ENCODE measurements at regions not wholly inside any gene's neighbourhood (a gene's known extent, or its start where the extent isn't known, plus 50 kb on each side); places are given as distances from the start of the nearest gene placed in this dataset.

DNA sequence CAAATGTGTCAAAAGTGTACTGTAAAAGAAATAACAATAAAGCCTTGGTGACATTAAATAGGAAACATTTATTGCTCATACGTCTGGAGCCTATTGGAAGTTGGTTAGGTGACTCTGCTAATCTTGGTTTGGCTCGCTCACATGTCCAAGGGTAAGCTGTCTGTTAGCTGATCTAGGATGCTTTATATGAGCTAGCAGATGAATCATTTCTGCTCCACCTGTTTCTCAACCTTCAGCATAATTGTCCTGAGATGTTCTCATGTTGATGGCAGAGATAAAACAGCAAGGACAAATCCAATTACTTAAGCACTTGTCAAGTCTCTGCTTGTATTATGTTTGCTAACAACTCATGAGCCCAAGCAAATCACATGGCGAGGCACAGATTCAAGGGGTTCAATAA is 56.0 kb upstream of the CD53 start:
- no peaks in the 10 kb centered on the region for H3K4me1 ChIP-seq (ENCODE audit: control insufficient read depth in 2 of 2, insufficient read depth in 2 of 2, low read length in 2 of 2)
- H3K27ac ChIP-seq (ENCODE audit: low read depth in 1 of 2, low read length in 1 of 2) = no peak overlapping the region
- no peak for DNase-seq (ENCODE audit: low read depth in 6 of 9, low spot score in 9 of 9)
- H3K36me3 ChIP-seq (ENCODE audit: control insufficient read depth in 2 of 2, insufficient read depth in 2 of 2, low read length in 1 of 2) = no peaks in the 10 kb centered on the region
- no peaks in the 10 kb centered on the region for H3K27me3 ChIP-seq (ENCODE audit: control insufficient read depth in 2 of 2, insufficient read depth in 1 of 2, low read length in 1 of 2)
- no peak overlapping the region for H3K4me3 ChIP-seq (ENCODE audit: low read length in 2 of 2)
- H3K9me3 ChIP-seq (ENCODE audit: control insufficient read depth in 2 of 2, insufficient read depth in 1 of 2, low read length in 1 of 2) = no peaks in the 10 kb centered on the region
- WGBS = 97% methylated on average over 3 of the region's 3 CpGs

DNA sequence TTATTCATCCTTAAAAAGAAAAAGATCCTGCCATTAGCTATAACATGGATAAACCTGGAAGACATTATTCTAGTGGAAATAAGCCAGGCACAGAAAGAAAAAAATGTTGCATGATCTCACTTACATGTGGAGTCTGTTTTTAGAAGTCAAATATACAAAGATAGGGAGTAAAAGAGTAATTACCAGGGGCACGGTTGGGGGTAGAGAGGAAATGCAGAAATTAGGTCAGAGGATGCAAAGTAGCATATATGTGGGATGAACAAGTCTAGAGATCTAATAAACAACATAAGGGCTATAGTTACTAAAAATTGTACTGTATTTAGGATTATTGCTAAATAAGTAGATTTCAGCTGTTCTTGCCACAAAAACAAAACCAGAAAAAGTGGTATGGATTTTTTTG is 61.4 kb upstream of the CD53 start:
- peak in 3 of 9 donors; percentile 9 to 55 (median 18) for DNase-seq (ENCODE audit: low read depth in 6 of 9, low spot score in 9 of 9)
- no peaks in the 10 kb centered on the region for H3K4me1 ChIP-seq (ENCODE audit: control insufficient read depth in 2 of 2, insufficient read depth in 2 of 2, low read length in 2 of 2)
- WGBS = 20% methylated on average over 1 of the region's 1 CpG

DNA sequence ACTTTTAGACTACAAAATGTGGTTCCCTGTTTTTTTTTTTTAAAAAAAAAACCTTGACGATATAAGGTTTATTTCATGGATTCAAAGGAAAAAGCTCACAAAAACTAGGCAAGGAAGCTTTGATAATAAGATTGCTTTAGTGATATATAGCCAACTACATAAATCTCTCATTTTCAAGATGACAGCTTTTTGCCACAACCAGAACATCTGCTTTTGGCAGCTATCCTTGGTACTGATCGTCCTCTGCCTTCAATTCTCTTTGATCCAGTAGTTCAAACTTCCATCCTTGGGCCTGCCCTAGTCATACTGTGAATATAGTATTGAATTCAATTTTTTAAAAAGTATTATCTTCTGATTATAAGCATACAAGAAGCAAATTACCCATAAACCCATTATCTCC is 72.9 kb upstream of the CD53 start:
- Histone ChIP-seq H3K27me3 (ENCODE audit: control insufficient read depth in 2 of 2, insufficient read depth in 1 of 2, low read length in 1 of 2) (no peaks in the 10 kb centered on the region), H3K36me3 (ENCODE audit: control insufficient read depth in 2 of 2, insufficient read depth in 2 of 2, low read length in 1 of 2) (no peaks in the 10 kb centered on the region), H3K4me3 (ENCODE audit: low read length in 2 of 2) (no peak overlapping the region), H3K4me1 (ENCODE audit: control insufficient read depth in 2 of 2, insufficient read depth in 2 of 2, low read length in 2 of 2) (peaks cover 0 to 6% of the 10 kb centered on the region in 2 donors), H3K9me3 (ENCODE audit: control insufficient read depth in 2 of 2, insufficient read depth in 1 of 2, low read length in 1 of 2) (no peaks in the 10 kb centered on the region), H3K27ac (ENCODE audit: low read depth in 1 of 2, low read length in 1 of 2) (no peak overlapping the region)
- DNase-seq (ENCODE audit: low read depth in 6 of 9, low spot score in 9 of 9) = peak in 2 of 9 donors; percentile 22 to 57
- WGBS = 6% methylated on average over 2 of the region's 2 CpGs

More for the DNA sequence above, 61.4 kb upstream of the CD53 start:
- Histone ChIP-seq H3K36me3 (ENCODE audit: control insufficient read depth in 2 of 2, insufficient read depth in 2 of 2, low read length in 1 of 2) (no peaks in the 10 kb centered on the region), H3K27me3 (ENCODE audit: control insufficient read depth in 2 of 2, insufficient read depth in 1 of 2, low read length in 1 of 2) (no peaks in the 10 kb centered on the region), H3K4me3 (ENCODE audit: low read length in 2 of 2) (no peak overlapping the region), H3K27ac (ENCODE audit: low read depth in 1 of 2, low read length in 1 of 2) (no peak overlapping the region), H3K9me3 (ENCODE audit: control insufficient read depth in 2 of 2, insufficient read depth in 1 of 2, low read length in 1 of 2) (no peaks in the 10 kb centered on the region)

DNA sequence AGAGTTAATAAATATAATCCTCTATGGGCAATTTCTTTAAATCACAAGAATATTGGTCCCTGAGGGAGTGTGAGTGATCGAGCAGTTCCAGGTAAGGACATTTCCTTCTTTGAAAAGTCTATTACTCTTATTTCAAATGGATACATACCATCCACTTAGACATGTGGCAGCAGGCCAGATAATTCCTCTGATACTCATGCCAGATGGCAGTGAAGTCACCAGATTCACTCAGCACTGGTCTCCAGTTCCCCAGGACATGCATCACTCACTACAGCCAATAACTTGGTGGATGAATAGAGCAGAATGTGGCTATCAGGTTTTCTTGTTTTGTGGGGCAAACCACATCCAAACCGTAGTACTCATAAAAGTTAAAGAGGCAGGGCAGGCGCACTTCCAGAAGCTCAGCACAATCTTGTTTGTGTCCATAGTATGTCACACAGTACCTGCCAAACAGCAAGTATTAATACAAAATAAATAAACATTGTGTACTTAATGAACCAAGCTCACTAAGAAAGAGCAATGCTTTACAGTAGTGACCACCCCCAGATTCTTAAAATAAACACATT is 74.2 kb upstream of the CD53 start:
- H3K9me3 ChIP-seq (ENCODE audit: control insufficient read depth in 2 of 2, insufficient read depth in 1 of 2, low read length in 1 of 2) = no peaks in the 10 kb centered on the region
- 67% methylated on average over 3 of the region's 3 CpGs for WGBS
- no peaks in the 10 kb centered on the region for H3K27me3 ChIP-seq (ENCODE audit: control insufficient read depth in 2 of 2, insufficient read depth in 1 of 2, low read length in 1 of 2)
- DNase-seq (ENCODE audit: low read depth in 6 of 9, low spot score in 9 of 9) = no peak
- H3K4me1 ChIP-seq (ENCODE audit: control insufficient read depth in 2 of 2, insufficient read depth in 2 of 2, low read length in 2 of 2) = peaks cover 0 to 6% of the 10 kb centered on the region in 2 donors
- H3K36me3 ChIP-seq (ENCODE audit: control insufficient read depth in 2 of 2, insufficient read depth in 2 of 2, low read length in 1 of 2) = no peaks in the 10 kb centered on the region
- H3K27ac ChIP-seq (ENCODE audit: low read depth in 1 of 2, low read length in 1 of 2) = no peak overlapping the region
- no peak overlapping the region for H3K4me3 ChIP-seq (ENCODE audit: low read length in 2 of 2)

DNA sequence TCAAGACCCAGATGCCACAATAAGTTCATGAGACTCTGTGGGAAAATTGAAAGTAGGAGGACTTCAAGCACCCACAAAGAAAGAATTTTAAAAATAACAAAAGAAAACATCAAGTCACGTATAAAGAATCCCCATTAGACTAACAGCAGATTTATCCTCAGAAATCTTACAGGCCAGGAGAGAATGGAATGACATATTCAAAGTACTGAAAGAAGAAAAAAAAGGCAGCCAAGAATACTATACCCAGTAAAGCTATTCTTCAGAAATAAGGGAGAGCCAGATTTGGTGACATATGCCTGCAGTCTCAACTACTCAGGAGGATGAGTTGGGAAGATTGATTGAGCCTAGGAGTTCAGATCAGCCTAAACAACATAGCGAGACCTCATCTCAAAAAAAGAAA is 84.3 kb upstream of the CD53 start:
- no peak for DNase-seq (ENCODE audit: low read depth in 6 of 9, low spot score in 9 of 9)
- Histone ChIP-seq H3K36me3 (ENCODE audit: control insufficient read depth in 2 of 2, insufficient read depth in 2 of 2, low read length in 1 of 2) (peaks cover 0 to 4% of the 10 kb centered on the region in 2 donors), H3K27ac (ENCODE audit: low read depth in 1 of 2, low read length in 1 of 2) (peak overlapping the region; percentile 91 to 98), H3K27me3 (ENCODE audit: control insufficient read depth in 2 of 2, insufficient read depth in 1 of 2, low read length in 1 of 2) (no peaks in the 10 kb centered on the region), H3K9me3 (ENCODE audit: control insufficient read depth in 2 of 2, insufficient read depth in 1 of 2, low read length in 1 of 2) (peaks cover 2 to 8% of the 10 kb centered on the region in 2 donors), H3K4me3 (ENCODE audit: low read length in 2 of 2) (no peak overlapping the region), H3K4me1 (ENCODE audit: control insufficient read depth in 2 of 2, insufficient read depth in 2 of 2, low read length in 2 of 2) (peaks cover 28 to 32% of the 10 kb centered on the region in 2 donors)
- 98% methylated on average over 2 of the region's 2 CpGs for WGBS

DNA sequence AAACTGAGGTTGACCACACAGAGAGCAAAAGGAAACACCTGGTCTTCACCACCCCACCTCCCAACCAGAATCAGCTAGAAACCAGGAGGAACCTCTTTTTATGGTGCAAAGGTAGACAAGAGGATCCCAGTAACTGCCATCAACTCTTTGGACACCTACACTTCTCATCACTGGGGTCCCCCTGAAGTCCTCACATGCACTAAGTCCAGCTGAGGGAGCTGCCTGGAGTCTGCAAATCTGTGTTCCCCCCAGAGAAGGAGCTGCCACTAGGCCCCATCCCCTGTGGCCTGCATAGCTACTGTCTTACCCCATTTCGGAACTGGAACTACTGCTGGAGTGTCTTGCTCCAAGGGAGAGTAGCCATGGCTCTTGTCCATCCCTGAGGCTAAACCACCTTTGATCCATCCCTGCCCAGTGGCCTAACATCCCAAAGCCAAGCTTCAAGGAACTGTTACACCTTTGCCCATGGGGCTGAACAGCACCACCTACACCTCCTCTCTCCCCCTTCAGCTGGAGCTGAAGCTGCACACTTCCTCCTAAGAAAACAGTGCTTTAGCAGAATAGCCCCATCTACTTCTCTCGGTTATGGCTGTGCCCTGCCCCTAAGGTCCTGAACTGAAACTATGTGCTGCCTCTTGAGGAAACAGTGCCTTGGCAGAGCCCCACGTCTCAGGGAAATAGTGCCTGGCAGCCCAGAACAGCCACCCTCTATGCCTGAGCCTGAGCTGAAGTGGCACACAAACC is 85.4 kb upstream of the CD53 start:
- peak; percentile 53 to 93 (median 75) for DNase-seq (ENCODE audit: low read depth in 6 of 9, low spot score in 9 of 9)
- H3K27ac ChIP-seq (ENCODE audit: low read depth in 1 of 2, low read length in 1 of 2) = peak overlapping the region; percentile 91 to 98
- WGBS = 16% methylated on average over 3 of the region's 3 CpGs

DNA sequence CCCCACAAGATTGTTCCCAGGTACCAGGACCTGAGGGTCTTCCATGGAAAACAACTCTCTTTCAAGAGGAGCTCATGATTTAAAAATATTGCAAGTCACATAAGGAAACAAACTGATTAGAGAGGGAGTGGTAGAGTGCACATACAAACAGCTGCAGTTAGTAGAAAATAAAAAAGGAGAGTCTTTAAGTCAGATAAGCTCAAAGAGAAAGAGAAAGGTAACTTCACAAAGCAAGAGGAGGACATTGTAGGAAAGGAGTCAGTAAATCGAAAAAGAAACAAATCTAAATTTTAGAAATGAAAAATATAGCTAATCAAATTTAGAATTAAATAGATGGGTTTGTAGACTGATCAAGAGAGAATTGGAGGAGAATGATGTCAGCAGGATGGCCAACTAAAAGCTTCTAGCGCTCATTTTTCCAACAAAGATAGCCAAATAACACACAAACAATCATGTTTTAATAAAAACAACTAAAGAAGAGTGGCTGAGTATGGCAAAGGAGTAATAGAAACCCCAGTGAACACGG is 86.1 kb upstream of the CD53 start:
- Histone ChIP-seq H3K4me1 (ENCODE audit: control insufficient read depth in 2 of 2, insufficient read depth in 2 of 2, low read length in 2 of 2) (peaks cover 31 to 39% of the 10 kb centered on the region in 2 donors), H3K27me3 (ENCODE audit: control insufficient read depth in 2 of 2, insufficient read depth in 1 of 2, low read length in 1 of 2) (no peaks in the 10 kb centered on the region), H3K4me3 (ENCODE audit: low read length in 2 of 2) (peak overlapping the region; percentile 13 to 38), H3K27ac (ENCODE audit: low read depth in 1 of 2, low read length in 1 of 2) (peak overlapping the region; percentile 91 to 98), H3K9me3 (ENCODE audit: control insufficient read depth in 2 of 2, insufficient read depth in 1 of 2, low read length in 1 of 2) (peaks cover 2 to 8% of the 10 kb centered on the region in 2 donors), H3K36me3 (ENCODE audit: control insufficient read depth in 2 of 2, insufficient read depth in 2 of 2, low read length in 1 of 2) (peaks cover 0 to 4% of the 10 kb centered on the region in 2 donors)
- DNase-seq (ENCODE audit: low read depth in 6 of 9, low spot score in 9 of 9) = peak in 3 of 9 donors; percentile 15 to 67 (median 29)
- whole genome bisulfite sequencing = 5% methylated on average over 3 of the region's 3 CpGs

More for the DNA sequence above, 85.4 kb upstream of the CD53 start:
- no peaks in the 10 kb centered on the region for H3K27me3 ChIP-seq (ENCODE audit: control insufficient read depth in 2 of 2, insufficient read depth in 1 of 2, low read length in 1 of 2)
- H3K4me1 ChIP-seq (ENCODE audit: control insufficient read depth in 2 of 2, insufficient read depth in 2 of 2, low read length in 2 of 2) = peaks cover 31 to 39% of the 10 kb centered on the region in 2 donors
- H3K4me3 ChIP-seq (ENCODE audit: low read length in 2 of 2) = peak overlapping the region; percentile 13 to 38
- peaks cover 0 to 4% of the 10 kb centered on the region in 2 donors for H3K36me3 ChIP-seq (ENCODE audit: control insufficient read depth in 2 of 2, insufficient read depth in 2 of 2, low read length in 1 of 2)
- peaks cover 2 to 8% of the 10 kb centered on the region in 2 donors for H3K9me3 ChIP-seq (ENCODE audit: control insufficient read depth in 2 of 2, insufficient read depth in 1 of 2, low read length in 1 of 2)

DNA sequence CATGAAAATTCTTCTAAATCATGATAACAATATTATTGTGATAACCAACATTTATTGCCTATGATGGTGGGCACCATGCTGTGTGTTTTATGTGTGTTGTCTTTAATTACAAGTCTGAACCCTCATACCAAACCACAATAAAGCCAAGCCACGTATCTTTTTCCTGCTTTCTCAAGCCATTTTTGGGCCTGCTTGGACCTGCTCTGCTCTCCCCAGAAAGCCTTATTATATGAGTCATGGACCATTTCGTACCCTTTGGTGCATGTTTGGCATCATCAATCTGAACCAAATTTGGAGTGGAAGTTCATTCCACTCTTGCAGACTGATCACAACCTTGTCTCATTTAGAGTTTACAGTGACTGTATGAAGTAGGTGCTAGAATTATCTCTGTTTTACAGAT is 87.3 kb upstream of the CD53 start:
- Histone ChIP-seq H3K27ac (ENCODE audit: low read depth in 1 of 2, low read length in 1 of 2) (peak overlapping the region; percentile 11 to 98), H3K36me3 (ENCODE audit: control insufficient read depth in 2 of 2, insufficient read depth in 2 of 2, low read length in 1 of 2) (peaks cover 0 to 4% of the 10 kb centered on the region in 2 donors), H3K4me3 (ENCODE audit: low read length in 2 of 2) (no peak overlapping the region), H3K9me3 (ENCODE audit: control insufficient read depth in 2 of 2, insufficient read depth in 1 of 2, low read length in 1 of 2) (peaks cover 2 to 8% of the 10 kb centered on the region in 2 donors), H3K27me3 (ENCODE audit: control insufficient read depth in 2 of 2, insufficient read depth in 1 of 2, low read length in 1 of 2) (peaks cover 0 to 1% of the 10 kb centered on the region in 2 donors), H3K4me1 (ENCODE audit: control insufficient read depth in 2 of 2, insufficient read depth in 2 of 2, low read length in 2 of 2) (peaks cover 31 to 41% of the 10 kb centered on the region in 2 donors)
- DNase-seq (ENCODE audit: low read depth in 6 of 9, low spot score in 9 of 9) = no peak
- WGBS = 51% methylated on average over 2 of the region's 2 CpGs

DNA sequence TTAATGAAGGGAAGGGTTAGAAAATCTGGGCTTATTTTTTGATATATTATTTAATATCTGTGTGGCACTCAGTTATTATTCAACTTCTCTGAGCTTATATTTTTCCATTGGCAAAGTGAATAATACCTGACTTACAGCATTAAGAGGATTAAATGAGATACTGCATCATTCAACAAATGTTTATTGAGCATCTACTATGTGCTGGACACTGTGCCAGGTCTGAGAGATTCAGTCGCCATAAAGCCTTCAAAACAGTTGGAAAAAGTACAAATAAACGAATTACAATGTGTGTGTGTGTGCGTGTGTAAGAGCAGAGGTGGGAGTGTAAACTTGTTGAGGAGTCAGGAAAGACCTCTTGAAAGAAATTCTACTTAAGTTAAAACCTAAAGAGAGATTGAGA is 87.9 kb upstream of the CD53 start:
- Histone ChIP-seq H3K4me1 (ENCODE audit: control insufficient read depth in 2 of 2, insufficient read depth in 2 of 2, low read length in 2 of 2) (peaks cover 31 to 44% of the 10 kb centered on the region in 2 donors), H3K4me3 (ENCODE audit: low read length in 2 of 2) (no peak overlapping the region)
- WGBS = 95% methylated on average over 3 of the region's 3 CpGs

More for the DNA sequence above, 87.9 kb upstream of the CD53 start:
- DNase-seq (ENCODE audit: low read depth in 6 of 9, low spot score in 9 of 9) = no peak
- Histone ChIP-seq H3K27ac (ENCODE audit: low read depth in 1 of 2, low read length in 1 of 2) (peak overlapping the region in 1 of 2 donors; percentile 98), H3K9me3 (ENCODE audit: control insufficient read depth in 2 of 2, insufficient read depth in 1 of 2, low read length in 1 of 2) (peaks cover 2 to 8% of the 10 kb centered on the region in 2 donors), H3K36me3 (ENCODE audit: control insufficient read depth in 2 of 2, insufficient read depth in 2 of 2, low read length in 1 of 2) (peaks cover 0 to 4% of the 10 kb centered on the region in 2 donors), H3K27me3 (ENCODE audit: control insufficient read depth in 2 of 2, insufficient read depth in 1 of 2, low read length in 1 of 2) (peaks cover 0 to 4% of the 10 kb centered on the region in 2 donors)

All from thymus (tissue), 11 donors.